NCI-H526 treated with DMSO at 0.1 percent for 48 hours (cell line): ENCODE measurements at regions not wholly inside any gene's neighbourhood (a gene's known extent, or its start where the extent isn't known, plus 50 kb on each side); places are given as distances from the start of the nearest gene placed in this dataset.

Experiments
- DNase-seq: peaks from one replicate; lab custom pipeline; 2025; lab: John Stamatoyannopoulos, UW

DNA sequence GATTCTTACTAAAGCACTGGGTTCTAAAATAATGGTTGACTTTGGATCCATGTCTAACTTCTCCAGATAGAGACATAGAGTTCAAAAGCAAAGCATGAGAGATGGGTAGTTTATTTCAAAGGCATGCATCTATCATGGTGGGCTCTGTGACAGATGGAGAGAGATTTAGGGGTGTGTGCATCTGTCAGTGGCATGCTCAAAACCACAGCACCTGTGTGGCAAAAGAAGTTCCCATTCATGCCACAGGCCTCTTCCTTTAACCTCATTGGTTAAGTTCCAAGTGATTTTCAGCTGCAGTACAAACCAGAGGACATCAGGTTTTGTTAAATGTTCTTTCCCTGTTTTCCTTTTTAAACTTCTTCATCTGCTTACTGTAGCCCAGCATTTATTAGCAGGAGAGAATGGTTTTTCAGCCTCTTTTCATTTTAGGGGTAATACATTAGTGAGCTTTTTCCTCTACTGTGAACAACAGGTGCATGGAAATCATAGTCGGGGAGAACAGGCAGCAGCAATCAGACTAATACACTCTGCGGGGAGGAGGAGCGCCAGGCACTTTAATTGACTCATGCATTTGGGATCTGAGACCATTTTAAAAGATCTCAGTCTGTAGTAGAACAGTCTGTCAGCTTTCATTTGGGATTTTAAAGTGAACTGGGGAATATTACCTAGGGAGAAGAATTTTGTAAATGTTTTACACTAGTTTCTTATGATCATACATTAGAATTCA, 52.4 kb upstream of the UPP2 start:
- DNase-seq, result no peak

DNA sequence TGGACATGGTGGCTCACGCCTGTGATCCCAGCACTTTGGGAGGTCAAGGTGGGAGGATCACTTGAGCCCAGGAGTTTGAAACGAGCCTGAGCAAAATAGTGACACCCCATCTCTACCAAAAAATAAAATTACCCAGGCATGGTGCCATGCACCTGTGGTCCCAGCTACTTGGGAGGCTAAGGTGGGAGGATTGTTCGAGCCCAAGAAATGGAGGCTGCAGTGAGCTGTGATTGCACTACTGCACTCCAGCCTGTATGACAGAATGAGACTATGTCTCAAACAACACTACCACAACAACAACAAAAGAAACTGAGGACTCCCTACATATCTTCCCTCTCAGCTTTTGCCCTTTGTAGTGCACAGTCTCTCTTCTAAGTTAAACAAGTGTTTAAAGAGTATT, 53.3 kb upstream of the UPP2 start:
- no peak for DNase-seq

DNA sequence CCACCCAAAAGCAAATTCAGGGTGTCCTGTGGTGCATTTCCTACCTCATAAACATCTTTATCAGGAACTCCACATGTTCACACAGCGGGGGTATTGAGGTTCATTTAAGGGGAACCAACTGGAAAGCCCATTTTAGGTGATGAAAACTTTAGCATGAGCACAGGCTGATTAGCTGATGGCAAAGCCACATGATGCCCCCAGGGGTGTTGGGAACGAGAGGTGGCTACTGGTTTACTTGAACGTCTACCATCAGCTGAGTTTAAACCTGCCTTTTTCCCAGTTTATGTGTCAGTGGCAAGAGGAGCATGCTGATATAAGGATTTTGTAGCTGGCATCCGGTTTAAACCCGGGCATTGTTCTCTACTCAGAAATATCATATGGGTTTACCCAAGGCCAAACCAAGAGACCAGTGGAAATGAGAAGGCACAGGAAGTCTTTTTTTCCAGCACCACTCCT, 54.5 kb upstream of the UPP2 start:
- DNase-seq, result no peak

DNA sequence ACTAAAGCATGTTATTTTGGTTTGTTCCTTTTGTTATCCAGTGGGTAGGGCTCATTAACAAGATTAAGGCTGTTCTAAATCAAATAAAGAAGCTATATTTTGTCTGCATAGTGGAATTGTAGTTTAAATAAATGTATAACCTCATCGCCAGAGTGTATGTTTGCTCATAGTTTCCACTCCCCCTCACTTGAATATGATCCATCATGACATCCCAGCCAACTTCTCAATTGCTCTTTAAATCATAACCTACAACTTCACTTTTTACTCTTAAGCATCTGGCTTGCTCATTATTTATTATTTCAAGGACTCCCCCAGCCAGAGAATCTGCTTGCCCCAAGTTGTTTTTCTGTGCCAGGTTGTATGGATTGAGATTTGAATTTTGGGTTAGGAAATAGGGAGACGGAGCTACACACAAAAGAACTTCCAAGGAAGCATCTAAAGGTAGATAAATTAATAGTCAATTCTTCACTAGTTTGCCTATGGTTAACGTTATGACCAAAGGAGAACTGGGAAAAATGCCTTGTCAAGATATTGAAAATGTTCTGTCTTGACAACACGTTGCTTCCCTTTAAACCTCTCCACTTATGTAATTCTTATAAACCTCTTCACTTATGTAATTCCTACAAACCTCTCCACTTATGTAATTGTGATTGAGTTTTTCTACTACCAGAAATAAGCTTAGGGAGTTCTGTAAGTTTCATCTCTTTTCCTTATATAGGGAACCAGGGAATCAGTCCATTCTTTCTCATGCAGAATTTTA, 55.4 kb upstream of the UPP2 start:
- DNase-seq, result no peak

DNA sequence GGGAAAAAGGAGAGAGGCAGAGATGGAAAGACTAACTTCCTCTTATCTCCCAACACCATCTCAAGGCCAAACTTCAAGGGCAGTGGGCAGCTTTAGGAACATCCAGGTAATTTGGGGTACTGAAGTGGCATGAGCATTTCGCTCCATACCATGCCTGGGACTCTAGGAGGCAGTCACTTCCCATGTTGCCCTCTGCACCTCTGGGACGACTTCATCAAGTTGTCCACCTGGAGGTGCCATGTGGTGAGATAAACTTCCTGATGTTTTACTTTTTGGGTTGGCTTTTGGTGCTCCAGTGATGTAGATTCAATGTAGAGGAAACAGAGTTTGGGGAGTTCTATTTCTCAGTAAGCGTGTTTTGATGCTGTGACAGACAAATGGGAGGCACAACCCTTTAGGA, 56.3 kb upstream of the UPP2 start:
- DNase-seq, result no peak

DNA sequence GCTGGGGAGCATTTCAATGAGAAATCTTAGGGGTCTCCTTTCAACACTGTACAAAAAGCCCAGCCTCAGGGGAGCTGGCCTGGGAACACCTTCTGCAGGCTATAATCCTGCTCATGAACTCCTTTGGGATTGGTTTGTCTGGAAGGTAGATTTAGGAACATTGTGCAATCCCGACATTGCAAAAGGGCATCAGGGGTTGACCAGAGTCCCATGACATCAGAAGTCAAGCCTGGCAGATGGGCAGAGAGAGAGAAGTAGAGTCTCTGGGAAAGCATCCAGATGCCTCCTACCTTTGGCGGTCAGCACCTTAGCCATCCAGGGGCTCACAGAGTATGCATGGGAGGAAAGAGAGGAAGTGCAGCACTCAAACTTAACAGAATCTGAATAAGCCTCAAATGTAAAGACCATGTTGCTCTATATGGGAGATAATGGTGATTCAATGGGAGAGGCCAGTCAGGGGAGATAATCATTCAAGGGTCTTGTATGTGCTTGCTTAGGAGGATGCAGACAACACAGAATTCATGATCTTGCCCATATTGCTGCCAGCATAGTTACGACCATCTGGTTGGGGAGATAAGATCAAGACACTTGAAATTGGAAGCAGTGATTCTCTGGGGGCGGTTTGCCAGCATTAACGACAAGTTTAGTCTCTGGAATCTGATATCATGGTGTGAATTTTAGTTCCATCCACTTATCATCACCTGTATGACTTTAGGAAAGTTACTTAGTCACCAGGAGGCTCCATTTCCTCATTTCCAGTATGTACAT, 58.3 kb upstream of the UPP2 start:
- no peak for DNase-seq

DNA sequence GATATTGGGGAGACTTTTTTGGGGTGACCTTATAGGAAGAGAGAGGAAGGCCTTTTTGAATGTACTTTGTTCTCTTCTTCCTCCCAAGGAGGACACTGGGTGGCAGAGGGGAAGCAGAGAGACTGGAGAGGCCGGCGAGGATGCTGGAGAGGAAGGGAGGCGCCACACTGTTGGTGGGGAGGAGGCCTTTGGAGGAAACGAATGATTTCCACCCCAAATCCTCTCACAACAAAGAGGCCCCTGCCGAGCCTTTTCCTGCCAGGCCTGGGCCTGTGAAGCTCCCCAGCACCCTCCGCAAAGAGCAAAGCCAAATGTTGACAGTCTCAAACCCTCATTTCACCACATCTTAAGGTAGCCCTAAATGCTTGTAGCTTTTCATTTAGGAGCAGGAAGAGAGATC, 59.0 kb upstream of the UPP2 start:
- no peak for DNase-seq

DNA sequence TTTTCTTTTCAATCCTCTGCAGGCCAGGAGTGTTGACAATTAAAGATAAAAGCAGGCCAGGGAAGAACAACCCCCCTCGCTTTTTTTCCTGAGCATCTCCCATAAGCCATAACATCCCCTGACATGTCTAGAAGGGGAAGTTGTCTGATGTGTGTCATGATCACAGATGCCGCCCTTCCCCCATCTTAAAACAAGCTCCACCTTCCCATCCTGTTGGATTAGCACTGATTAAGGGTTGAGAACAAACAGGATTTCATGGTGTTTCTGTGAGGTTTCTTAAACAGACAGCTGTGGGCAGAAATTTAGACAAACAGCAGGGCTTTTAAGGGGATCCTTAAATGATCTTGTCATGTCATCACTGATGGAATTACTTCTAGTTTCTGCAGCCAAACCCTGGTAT, 59.4 kb upstream of the UPP2 start:
- no peak for DNase-seq

DNA sequence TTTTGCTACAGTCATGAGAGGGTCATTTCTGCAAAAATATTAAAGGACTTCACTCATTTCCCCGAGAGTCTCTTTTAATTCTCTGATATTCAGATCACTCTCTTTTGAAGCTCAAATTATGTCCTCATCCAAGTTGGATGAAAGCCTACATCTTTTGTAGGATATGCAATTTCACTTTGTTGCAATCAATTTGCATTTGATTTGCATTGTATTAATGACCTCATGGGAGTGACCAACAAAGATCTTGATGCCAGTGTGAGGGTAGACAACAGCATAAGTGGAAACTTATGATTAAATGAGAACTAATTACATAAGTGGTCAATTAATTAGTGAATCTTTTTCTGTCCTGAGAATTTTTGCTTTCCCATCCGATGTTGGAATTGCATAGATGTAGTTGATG, 60.3 kb upstream of the UPP2 start:
- peak; percentile 17 for DNase-seq

DNA sequence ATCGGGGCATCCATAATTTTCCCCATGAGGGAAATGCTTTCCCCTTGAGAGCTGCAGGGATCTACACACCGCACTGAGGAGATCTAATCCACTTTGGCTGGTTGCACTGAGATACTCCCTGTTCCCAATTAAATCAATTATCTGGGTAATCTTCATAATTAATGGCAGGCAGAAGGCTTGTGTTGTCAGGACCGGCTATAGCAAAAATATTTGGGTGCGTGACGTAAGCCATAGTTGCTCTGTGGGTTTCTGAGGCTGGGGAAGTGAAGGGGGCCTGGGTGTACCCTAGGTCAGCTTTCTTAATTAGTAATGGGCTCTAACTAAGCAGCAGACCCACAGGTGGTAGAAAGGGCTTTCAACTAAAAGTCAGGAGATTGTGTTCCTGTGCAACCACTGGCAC, 62.8 kb upstream of the UPP2 start:
- no peak for DNase-seq

DNA sequence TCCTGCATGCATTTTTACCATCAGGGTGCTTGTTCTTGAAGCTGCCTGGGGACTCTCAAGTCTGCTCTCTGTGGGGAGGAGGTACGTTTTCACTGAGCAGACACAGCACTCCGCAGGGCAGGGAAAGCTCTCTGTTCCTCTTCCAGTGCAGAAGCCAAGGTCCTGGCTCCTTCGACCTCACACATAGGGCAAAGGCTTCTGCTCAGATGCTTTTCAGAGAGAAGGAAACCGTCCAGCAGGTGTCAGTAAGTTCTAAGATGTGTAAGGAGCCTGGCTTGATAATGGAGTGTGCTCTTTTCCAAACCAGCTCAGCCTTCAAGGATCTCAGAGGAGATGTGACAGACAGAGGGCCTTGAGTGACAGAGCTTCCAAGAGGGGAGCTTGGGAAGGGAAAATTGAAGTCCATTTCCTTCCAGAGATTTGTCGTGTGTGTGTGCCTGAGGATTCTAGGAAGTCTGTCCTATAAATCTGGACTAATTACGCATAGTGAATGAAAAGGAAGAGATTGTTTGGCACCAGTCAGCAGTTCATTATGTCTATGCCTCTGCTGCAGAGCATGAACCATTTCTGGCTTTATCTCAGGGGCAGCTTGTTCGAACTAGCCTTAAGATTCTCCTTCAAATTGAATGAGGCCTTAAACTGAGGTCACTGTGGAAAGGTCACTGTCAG, 67.3 kb upstream of the UPP2 start:
- DNase-seq, result peak; percentile 64

DNA sequence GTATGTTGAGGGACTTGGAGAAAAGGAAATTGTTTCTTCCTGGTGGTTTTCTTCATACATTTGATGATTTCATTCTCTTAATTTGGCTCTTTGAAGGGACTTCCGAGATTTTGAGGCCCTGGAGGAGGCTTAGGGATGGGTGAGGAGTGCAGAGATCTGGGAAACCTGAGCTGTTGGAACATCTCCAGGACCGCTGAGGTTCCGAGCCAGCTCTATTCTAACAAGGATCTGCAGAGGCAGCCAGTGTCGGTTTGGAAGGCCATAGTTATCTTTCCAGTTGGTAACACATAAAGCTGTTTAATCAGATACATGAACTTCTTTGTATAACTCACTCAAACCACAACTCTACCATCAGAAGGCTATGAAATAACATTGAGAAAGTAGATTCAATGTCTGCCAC, 70.3 kb upstream of the UPP2 start:
- no peak for DNase-seq

DNA sequence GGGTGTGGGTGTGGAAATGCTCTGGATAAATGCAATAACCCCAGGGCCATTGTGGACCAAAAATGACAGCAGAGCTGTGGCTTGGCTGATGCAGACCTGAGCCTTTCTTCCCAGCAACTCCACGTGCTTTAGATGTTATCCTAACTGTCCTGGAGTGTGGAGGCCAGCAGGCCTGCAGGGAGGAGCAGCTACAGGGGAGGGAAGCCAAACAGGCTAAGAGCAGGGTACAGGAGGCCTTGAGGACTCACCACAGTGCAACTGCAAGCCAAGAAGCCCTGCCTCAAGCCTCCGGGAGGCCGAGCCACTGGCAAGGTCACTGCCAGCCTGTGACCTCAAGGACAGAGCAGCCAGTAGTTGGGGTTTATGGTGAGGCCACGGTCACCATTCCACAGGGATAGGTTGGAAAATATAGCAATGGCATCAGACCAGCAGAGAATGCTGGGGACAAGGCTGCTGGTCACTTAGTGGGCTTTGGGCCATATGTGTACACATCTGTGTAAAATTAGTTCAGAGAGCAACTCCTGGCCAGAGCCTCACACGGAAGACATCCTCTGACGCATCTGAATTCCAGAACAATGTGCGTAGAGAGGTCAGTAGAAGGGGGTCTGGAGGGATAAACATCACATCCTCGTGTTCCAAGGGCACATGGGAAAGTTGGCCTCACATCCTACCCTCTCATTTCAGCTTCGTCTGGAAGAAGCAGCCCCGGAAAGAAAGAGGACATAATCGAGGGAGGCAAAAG, 76.2 kb upstream of the UPP2 start:
- no peak for DNase-seq

DNA sequence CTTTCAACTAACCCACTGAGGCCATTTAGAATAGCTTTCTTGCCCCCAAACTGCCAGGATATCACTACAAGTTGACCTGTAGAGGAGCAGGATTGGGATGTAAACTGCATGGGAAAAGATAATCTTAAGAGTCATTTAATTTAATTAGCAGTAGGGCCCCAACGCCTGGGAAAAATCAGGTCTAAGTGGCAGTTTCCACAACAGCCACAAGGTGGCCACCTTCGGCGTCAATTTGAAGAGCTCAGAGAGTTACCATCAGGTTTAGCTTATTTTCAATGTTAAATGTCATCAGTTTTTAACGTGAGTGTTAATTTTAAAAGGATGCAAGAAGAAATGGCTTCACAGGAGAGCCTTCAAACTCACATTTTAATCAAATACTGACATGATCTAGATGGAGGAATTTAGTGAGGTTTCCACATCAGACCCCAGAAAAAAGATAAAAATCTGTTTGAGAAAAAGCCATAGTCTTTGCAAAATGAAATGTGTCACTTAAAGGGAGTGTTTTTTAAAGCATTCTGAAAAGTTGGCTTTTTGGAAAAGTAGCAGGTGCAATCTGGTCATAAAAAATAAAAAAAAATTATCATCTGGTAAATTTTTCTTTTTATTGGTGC, 77.3 kb upstream of the UPP2 start:
- DNase-seq, result peak; percentile 28

DNA sequence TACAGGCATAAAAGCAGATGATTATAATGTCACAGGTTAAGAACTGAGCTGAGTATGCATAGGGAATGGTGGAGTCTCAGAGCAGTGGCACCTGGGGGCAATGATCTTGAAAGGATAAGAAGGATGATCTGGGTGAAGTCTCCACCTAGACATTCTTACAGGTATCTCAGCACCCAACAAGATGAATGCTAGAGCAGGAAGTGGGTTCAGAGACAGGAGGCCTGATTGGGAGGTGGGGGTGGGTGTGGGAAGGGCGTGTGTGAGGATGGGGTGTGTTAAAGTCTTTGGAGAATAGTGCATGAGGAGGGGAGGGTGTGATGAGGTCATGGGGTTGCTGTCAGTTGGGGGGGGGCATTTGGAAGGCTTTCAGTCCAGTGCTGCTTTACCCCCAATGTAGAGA, 78.8 kb upstream of the UPP2 start:
- DNase-seq, result no peak

DNA sequence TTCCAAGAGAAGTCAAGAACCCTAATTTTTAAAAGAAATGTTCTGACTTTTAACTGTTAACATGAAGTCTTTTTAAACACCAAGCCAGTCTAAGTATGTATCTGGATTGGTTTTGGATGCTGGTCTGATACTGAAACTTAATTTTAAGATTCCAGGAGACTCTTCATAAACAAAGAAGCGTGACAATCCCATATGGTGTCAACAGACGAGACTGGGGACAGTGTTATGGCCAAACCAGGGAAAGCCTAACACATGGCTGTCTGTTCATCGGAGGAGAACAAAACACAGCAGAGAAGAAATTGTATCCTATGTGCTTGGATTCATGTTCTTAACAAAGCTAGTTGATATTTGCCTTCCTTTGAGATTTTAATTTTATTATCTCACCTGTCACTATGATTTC, 80.5 kb upstream of the UPP2 start:
- DNase-seq, result no peak

DNA sequence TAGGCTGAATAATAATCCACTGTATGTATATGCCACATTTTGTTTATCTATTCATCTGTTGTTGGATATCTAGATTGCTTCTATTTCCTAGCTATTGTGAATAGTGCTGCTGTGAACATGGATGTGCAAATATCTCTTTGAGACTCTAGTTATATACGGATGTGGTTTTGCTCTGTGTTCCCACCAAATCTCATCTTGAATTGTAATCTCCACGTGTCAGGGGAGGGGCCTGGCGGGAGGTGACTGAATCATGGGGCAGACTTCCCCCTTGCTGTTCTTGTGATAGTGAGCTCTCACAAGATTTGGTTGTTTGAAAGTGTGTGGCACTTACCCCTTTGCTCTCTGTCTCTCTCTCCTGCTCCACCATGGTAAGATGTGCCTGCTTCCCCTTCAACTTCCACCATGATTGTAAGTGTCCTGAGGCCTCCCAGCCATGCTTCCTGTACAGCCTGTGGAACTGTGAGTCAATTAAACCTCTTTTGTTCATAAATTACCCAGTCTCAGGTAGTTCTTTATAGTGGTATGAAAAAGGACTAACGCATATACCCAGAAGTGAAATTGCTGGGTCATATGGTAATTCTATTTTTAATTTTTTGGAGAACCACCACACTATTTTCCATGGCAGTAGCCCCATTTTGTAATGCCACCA, 86.1 kb upstream of the UPP2 start:
- DNase-seq, result no peak

DNA sequence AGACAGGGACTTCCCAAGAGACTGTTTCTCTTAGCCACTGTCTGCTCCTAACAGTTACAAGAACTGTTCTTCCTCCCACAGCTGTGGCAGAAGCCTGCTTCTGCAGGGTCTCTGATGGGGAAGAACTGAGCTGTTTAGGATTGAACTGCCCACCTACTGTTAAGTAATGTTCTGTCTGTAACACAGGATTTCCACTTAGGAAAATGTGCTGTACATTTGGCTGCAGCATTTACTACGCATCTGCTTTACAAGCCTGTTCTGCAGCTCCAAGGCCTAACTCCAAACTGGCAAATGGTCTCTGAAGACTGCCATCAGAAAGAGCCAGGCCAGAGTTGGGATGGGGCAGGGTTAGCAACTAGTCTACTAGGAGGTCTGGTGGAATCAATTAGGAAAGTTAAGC, 87.8 kb upstream of the UPP2 start:
- DNase-seq, result no peak

DNA sequence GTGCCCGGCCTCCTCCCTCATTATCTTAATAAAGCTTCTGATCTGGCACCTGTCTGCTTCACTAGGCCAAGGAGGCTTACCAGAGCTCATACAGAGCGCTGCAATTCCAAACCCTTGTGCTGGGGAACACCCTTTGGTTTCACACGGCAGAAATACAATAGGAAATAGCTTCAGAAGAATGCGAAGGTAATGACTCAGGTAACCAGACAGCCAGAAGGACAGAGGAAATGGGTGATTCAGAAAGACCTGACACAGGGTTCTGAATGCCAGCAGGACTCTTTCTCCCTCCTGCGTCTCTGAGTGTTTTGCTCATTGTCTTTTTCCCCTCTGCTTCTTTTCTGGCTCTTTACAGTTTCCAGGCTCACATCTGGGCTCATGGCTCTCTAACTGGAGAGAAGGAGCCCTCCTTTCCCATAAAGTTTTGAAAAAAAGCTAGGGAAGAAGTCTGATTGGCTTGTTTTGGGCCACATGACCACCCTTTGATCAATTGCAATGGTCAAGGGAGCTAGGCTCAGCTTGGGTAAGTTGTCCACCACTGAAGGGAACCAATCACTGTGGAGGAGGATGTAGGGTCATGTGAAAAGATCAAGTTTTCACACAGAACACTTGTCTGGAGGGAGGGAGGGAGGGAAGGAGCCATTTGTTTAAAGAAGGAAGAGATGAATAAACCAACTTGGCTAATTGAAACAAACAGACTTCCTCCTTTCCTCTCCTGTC, 90.5 kb upstream of the UPP2 start:
- DNase-seq, result no peak

DNA sequence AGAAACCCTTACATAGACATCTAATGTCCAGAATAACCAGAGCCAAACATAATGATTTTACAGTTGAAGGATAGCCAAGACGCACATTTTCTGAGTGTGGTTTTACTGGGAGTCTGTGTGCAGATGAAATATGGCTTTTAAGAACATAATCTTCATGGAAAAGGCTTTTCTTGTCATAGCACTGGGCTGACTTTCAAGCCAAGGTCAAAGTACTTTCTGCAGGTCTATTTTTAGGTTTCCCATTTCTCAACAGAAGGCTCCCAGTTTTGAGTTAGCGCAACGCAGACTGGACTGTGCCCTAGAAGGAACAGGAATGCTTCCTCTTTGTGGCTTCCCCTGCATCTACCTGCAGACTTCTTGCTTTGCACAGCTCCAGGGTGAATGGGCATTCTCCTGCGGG, 92.3 kb upstream of the UPP2 start:
- DNase-seq, result no peak
